GM23338 (cell line): ENCODE measurements at regions not wholly inside any gene's neighbourhood (a gene's known extent, or its start where the extent isn't known, plus 50 kb on each side); places are given as distances from the start of the nearest gene placed in this dataset.

Experiments
- ATAC-seq: fragments of 200-7000 bp; cut with Tn5 transposase; 3 replicates; pipeline ENCODE4 v1.9.1; 2020
- DNase-seq: peaks from one replicate; pipeline ENCODE4 v3.0.0-alpha.2; 2015; ENCODE audit warnings: low spot score
- H2AFZ ChIP-seq: fragments of 200-600 bp; sonication (generic); 2 replicates; pipeline ENCODE4 v1.8.0; 2016; ENCODE audit warnings: antibody characterized with exemption, mild to moderate bottlenecking, moderate library complexity
- H3F3A ChIP-seq: fragments of 200-600 bp; sonication (generic); replicated peaks from 2 replicates; pipeline ENCODE4 v1.8.0; 2017; ENCODE audit warnings: antibody characterized with exemption, mixed run types, low read depth
- H3K27ac ChIP-seq: fragments of 200-600 bp; sonication (generic); 2 replicates; pipeline ENCODE4 v1.6.1; 2016; ENCODE audit warnings: low read depth
- H3K27me3 ChIP-seq: fragments of 200-600 bp; sonication (generic); 2 replicates; pipeline ENCODE4 v1.8.0; 2016; ENCODE audit warnings: mild to moderate bottlenecking, mixed run types, moderate library complexity; ENCODE audit not compliant: insufficient read depth
- H3K36me3 ChIP-seq: fragments of 200-600 bp; sonication (generic); 2 replicates; pipeline ENCODE4 v1.8.0; 2016; ENCODE audit warnings: mild to moderate bottlenecking; ENCODE audit not compliant: insufficient read depth
- H3K4me1 ChIP-seq: fragments of 200-600 bp; sonication (generic); 2 replicates; pipeline ENCODE4 v1.8.0; 2016; ENCODE audit warnings: mild to moderate bottlenecking, moderate library complexity; ENCODE audit not compliant: insufficient read depth
- H3K4me2 ChIP-seq: fragments of 200-600 bp; sonication (generic); 2 replicates; pipeline ENCODE4 v1.7.1; 2017; ENCODE audit warnings: mixed run types
- H3K4me3 ChIP-seq: fragments of 200-600 bp; sonication (generic); 2 replicates; pipeline ENCODE4 v1.6.1; 2016; ENCODE audit warnings: mixed run types
- H3K79me2 ChIP-seq: fragments of 200-600 bp; sonication (generic); replicated peaks from 2 replicates; pipeline ENCODE4 v1.8.0; 2017; ENCODE audit warnings: mild to moderate bottlenecking; ENCODE audit not compliant: insufficient read depth
- H3K9me2 ChIP-seq: fragments of 200-600 bp; sonication (generic); 2 replicates; pipeline ENCODE4 v1.8.0; 2017; ENCODE audit not compliant: insufficient read depth
- H4K20me1 ChIP-seq: fragments of 200-600 bp; sonication (generic); replicated peaks from 2 replicates; pipeline ENCODE4 v1.8.0; 2017; ENCODE audit warnings: mild to moderate bottlenecking; ENCODE audit not compliant: insufficient read depth
- H3K27ac Mint-ChIP-seq: 2 replicates; pipeline ENCODE4 v1.8.0; 2020; ENCODE audit warnings: inconsistent platforms, mild to moderate bottlenecking, moderate library complexity, mixed read lengths
- H3K27me3 Mint-ChIP-seq: 3 replicates; pipeline ENCODE4 v1.8.0; 2022; ENCODE audit warnings: low read depth, mild to moderate bottlenecking, moderate library complexity, mixed read lengths, inconsistent platforms; ENCODE audit not compliant: insufficient read depth, poor library complexity
- H3K36me3 Mint-ChIP-seq: 3 replicates; pipeline ENCODE4 v1.8.0; 2021; ENCODE audit warnings: low read depth, mild to moderate bottlenecking, inconsistent platforms, moderate library complexity, mixed read lengths
- H3K4me1 Mint-ChIP-seq: 3 replicates; pipeline ENCODE4 v1.8.0; 2020; ENCODE audit warnings: mild to moderate bottlenecking, inconsistent platforms, mixed read lengths
- H3K4me3 Mint-ChIP-seq: 3 replicates; pipeline ENCODE4 v1.8.0; 2021; ENCODE audit warnings: moderate library complexity, mild to moderate bottlenecking, inconsistent platforms, mixed read lengths
- H3K9me3 Mint-ChIP-seq: 3 replicates; pipeline ENCODE4 v1.8.0; 2020; ENCODE audit warnings: moderate library complexity, mild to moderate bottlenecking, inconsistent platforms, mixed read lengths
- CREB1 ChIP-seq: fragments of 250-450 bp; sonication (Bioruptor Pico); IDR thresholded peaks from 2 replicates; pipeline ENCODE4 v1.5.0; 2020; ENCODE audit warnings: low read depth, mild to moderate bottlenecking, moderate library complexity
- CTCF ChIP-seq, 2 experiments: fragments of 200-600 bp in 1 of 2; sonication (generic) in 1 of 2; conservative IDR thresholded peaks; 2 replicates each; pipeline versions ENCODE4 v1.5.1 to v1.6.1; 2016 to 2017; ENCODE audit warnings: antibody characterized with exemption in 2 of 2, low read depth in 2 of 2, mild to moderate bottlenecking in 2 of 2, moderate library complexity in 1 of 2
- ETS1 ChIP-seq: IDR thresholded peaks from 2 replicates; pipeline ENCODE4 v1.6.1; 2016; ENCODE audit warnings: antibody characterized with exemption
- EZH2 ChIP-seq: fragments of 200-600 bp; sonication (generic); IDR thresholded peaks from one replicate; pipeline ENCODE4 v1.8.0; 2017; ENCODE audit warnings: antibody characterized with exemption, mild to moderate bottlenecking, low read depth; ENCODE audit not compliant: unreplicated experiment
- NANOG ChIP-seq: IDR thresholded peaks from 2 replicates; pipeline ENCODE4 v1.6.1; 2016; ENCODE audit warnings: antibody characterized with exemption, borderline replicate concordance
- POLR2AphosphoS5 ChIP-seq: IDR thresholded peaks from 2 replicates; pipeline ENCODE4 v1.6.1; 2016; ENCODE audit warnings: antibody characterized with exemption, low read depth
- STAT1 ChIP-seq: IDR thresholded peaks from one replicate; pipeline ENCODE4 v1.6.1; 2016; ENCODE audit warnings: antibody characterized with exemption; ENCODE audit not compliant: unreplicated experiment
- ZNF331 ChIP-seq: fragments of 250-450 bp; sonication (Bioruptor Pico); IDR thresholded peaks from 2 replicates; pipeline ENCODE4 v1.5.0; 2020; ENCODE audit warnings: low read depth, mild to moderate bottlenecking, moderate library complexity
- ZNF462 ChIP-seq: fragments of 250-450 bp; sonication (Bioruptor Pico); IDR thresholded peaks from 2 replicates; pipeline ENCODE4 v1.5.0; 2020; ENCODE audit warnings: mild to moderate bottlenecking, moderate library complexity

GRCh38 chr12:116366824-116367223, 89.3 kb upstream of the MED13L start:
- peaks cover 10% of the 10 kb centered on the region for H3K27me3 Mint-ChIP-seq
- TF ChIP-seq EZH2 (no peak), CREB1 (CRISPR knock-in tag) (no peak), CTCF (conservative IDR thresholded peaks at IDR 0.05; ENCODE audit: low read depth in 2 of 2) (no peak), POLR2AphosphoS5 (no peak), STAT1 (no peak), NANOG (no peak), ZNF331 (CRISPR knock-in tag) (no peak), ZNF462 (CRISPR knock-in tag) (no peak), ETS1 (no peak)
- peaks cover 6% of the 10 kb centered on the region; the same call in 1 of the 3 replicates for H3K4me1 Mint-ChIP-seq
- no peak overlapping the region for H3K27ac ChIP-seq
- H2AFZ ChIP-seq, result no peak overlapping the region
- no peaks in the 10 kb centered on the region for H3F3A ChIP-seq
- DNase-seq (no peak), ATAC-seq (no peak)
- H3K79me2 ChIP-seq, result no peaks in the 10 kb centered on the region
- H3K9me2 ChIP-seq, result no peaks in the 10 kb centered on the region
- no peaks in the 10 kb centered on the region for H3K4me1 ChIP-seq
- H3K4me3 Mint-ChIP-seq, result no peak overlapping the region
- no peaks in the 10 kb centered on the region for H4K20me1 ChIP-seq
- H3K4me2 ChIP-seq, result no peak overlapping the region
- no peaks in the 10 kb centered on the region for H3K9me3 Mint-ChIP-seq
- H3K27me3 ChIP-seq, result no peaks in the 10 kb centered on the region
- no peaks in the 10 kb centered on the region for H3K36me3 Mint-ChIP-seq
- no peak overlapping the region for H3K27ac Mint-ChIP-seq
- H3K4me3 ChIP-seq, result no peak overlapping the region
- H3K36me3 ChIP-seq, result no peaks in the 10 kb centered on the region
